Motor neuron (in vitro differentiated cells): ENCODE measurements at regions not wholly inside any gene's neighbourhood (a gene's known extent, or its start where the extent isn't known, plus 50 kb on each side); places are given as distances from the start of the nearest gene placed in this dataset.

Experiments
- ATAC-seq, 8 experiments: fragments of 200-7000 bp; cut with Tn5 transposase; replicated peaks in 6 of 8; 2 replicates each; pipeline ENCODE4 v1.8.0; 2021; ENCODE audit warnings: mild to moderate bottlenecking in 8 of 8, moderate library complexity in 8 of 8
- H3K27ac ChIP-seq, 2 donors: fragments of 250-450 bp; sonication (Bioruptor Pico); 2 replicates each; pipeline ENCODE4 v1.9.0; 2021; ENCODE audit warnings: antibody characterized with exemption in 2 of 2, mild to moderate bottlenecking in 2 of 2, moderate library complexity in 1 of 2
- H3K4me1 ChIP-seq, 2 donors: fragments of 250-450 bp; sonication (Bioruptor Pico); replicated peaks in 1 of 2; 2 replicates each; pipeline ENCODE4 v1.6.1; 2021; ENCODE audit warnings: antibody characterized with exemption in 2 of 2, mild to moderate bottlenecking in 2 of 2, moderate library complexity in 1 of 2
- H3K4me3 ChIP-seq, 5 donors: fragments of 250-450 bp; sonication (Bioruptor Pico); 2 replicates each; pipeline ENCODE4 v1.9.0; 2021; ENCODE audit warnings: antibody characterized with exemption in 5 of 5, mild to moderate bottlenecking in 5 of 5, moderate library complexity in 4 of 5
- WGBS, 10 experiments: fragments of 450-650 bp; shearing (Covaris generic); methylation state at CpG; one replicate each; pipeline ENCODE4 v1.0.0; 2022; 5-methylcytosine and 5-hydroxymethylcytosine counted together
- in situ Hi-C, 9 experiments: fragments of 400-800 bp; cut with MboI; loops; one replicate each; pipeline ENCODE4 v1.15.0; 2021; ENCODE audit warnings: low sequenced_read_pairs in 9 of 9, low pct_unique_long_range_greater_than_20kb in 2 of 9; ENCODE audit not compliant: unreplicated experiment in 9 of 9

DNA sequence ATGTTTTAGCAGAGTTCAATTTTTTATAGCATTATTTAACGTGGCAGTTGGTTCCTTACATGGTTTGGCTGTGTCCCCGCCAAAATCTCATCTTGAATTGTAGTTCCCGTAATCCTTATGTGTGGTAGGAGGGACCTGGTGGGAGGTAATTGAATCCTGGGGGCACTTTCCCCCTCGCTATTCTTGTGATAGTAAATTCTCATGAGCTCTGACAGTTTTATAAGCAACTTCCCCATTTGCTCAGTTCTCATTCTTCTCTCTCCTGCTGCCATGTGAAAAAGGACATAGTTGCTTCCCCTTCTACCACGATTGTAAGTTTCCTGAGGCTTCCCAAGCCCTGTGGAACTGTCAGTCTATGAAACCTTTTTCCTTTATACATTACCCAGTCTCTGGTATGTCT lies 329.5 kb downstream of the GRIA2 start:
- Histone ChIP-seq H3K27ac (no peak overlapping the region), H3K4me3 (no peak overlapping the region), H3K4me1 (no peaks in the 10 kb centered on the region)
- WGBS, 10 experiments: 0 to 80% (median 59%) methylated on average over 1 to 5 of the region's 5 CpGs; no CpG with 5 or more reads in 1 of the 10 experiments
- no peak for ATAC-seq
- in situ Hi-C loops: loop anchor here in 1 of 9 experiments (25.0 kb wide), 1 partner anchor 338 kb away; the partner anchor contains the start of gene GRIA2

DNA sequence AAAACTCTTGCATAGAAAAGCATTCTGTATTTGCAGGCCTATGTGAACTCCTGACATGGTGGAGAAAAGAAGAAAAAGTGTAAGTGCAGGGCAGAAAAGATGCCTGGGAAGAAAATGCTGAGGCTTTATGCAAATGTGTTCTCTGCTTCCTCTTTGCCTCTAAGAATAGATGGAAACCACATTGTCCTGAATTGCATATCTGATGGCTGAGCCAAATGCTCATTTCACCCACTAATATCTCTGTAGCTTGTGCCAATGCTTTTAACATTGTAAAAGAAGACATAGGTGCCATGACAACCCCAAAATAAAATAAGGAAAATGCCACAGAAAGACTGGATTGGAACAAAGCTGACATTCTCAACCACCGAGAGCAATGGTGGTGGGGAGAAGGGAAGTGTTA lies 307.4 kb downstream of the GRIA2 start:
- 75 to 89% methylated on average over 1 of the region's 1 CpG; no CpG with 5 or more reads in 8 of the 10 experiments for WGBS, 10 experiments
- Histone ChIP-seq H3K27ac (no peak overlapping the region), H3K4me1 (no peaks in the 10 kb centered on the region), H3K4me3 (no peak overlapping the region)
- in situ Hi-C loops: no loop called here
- ATAC-seq: peak in 2 of 8 experiments; percentile 58 to 73

DNA sequence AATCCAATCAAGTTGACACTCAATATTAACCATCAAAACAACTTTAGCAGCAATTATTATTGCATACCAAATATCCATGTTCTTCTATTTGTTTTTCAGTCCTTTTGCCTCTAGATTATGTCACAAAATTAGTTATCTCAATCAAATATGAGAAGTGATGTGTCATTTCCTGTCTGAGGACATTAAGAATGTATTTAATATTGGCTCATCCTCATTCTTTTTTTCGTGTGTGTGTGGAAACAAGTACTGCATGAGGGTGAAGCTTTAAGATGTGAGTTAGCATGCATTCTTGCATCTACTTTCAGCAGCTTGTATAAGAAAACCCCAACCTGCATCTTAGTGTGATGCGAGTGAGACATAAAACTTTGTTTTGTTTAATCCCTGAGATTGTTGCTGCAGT lies 301.4 kb downstream of the GRIA2 start:
- Histone ChIP-seq H3K4me1 (no peaks in the 10 kb centered on the region), H3K4me3 (no peak overlapping the region), H3K27ac (no peak overlapping the region)
- ATAC-seq: no peak
- in situ Hi-C loops: no loop called here
- WGBS, 10 experiments: 35 to 100% (median 80%) methylated on average over 1 to 2 of the region's 2 CpGs; no CpG with 5 or more reads in 1 of the 10 experiments

DNA sequence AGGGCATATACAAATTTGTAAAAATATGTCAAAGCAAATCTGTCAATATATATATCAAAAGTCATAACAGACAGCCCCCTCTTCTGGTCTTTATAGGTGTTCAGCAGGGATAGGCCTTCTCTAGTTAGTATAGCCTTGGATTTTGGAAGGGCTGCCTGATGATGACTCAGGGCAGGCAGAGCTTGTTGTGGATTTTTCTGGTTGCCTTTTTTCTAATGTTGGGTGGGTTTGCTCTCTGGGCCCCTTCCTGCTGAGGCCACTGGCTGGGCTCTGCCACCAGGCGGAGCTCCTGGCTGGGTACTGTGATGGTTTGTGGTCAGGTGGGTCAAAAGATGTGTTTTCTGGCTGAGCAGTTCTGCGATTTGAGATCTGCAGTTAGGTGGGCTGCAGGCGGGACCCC lies 294.2 kb downstream of the GRIA2 start:
- no peak overlapping the region for H3K4me3 ChIP-seq
- no peaks in the 10 kb centered on the region for H3K4me1 ChIP-seq
- H3K27ac ChIP-seq: no peak overlapping the region
- no peak for ATAC-seq
- 0 to 92% (median 80%) methylated on average over 1 to 3 of the region's 3 CpGs; no CpG with 5 or more reads in 5 of the 10 experiments for WGBS, 10 experiments
- in situ Hi-C loops: no loop called here

DNA sequence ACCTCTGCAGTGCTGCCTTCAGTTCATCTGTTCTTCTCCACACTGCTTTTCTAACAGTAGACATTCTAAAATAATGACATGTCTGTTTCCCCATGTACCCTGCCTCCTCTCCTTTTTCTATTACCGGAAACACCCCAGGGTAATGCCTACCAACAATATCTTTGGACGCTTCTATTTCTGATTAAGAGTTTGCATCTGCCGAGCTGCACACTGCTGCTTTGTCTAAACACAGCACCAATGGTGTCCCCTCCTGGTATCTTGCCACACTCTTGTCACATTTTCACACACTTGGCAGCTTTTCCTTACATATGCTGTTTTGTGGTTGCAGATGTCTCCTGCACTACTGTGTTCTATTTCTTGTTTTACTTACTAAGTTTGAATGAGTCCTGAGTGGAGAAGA lies 288.8 kb downstream of the GRIA2 start:
- Histone ChIP-seq H3K27ac (no peak overlapping the region), H3K4me3 (no peak overlapping the region), H3K4me1 (no peaks in the 10 kb centered on the region)
- WGBS, 10 experiments: 0 to 89% (median 14%) methylated on average over 1 to 3 of the region's 3 CpGs; no CpG with 5 or more reads in 3 of the 10 experiments
- ATAC-seq: peak in 1 of 8 experiments; percentile 25
- in situ Hi-C loops: no loop called here

DNA sequence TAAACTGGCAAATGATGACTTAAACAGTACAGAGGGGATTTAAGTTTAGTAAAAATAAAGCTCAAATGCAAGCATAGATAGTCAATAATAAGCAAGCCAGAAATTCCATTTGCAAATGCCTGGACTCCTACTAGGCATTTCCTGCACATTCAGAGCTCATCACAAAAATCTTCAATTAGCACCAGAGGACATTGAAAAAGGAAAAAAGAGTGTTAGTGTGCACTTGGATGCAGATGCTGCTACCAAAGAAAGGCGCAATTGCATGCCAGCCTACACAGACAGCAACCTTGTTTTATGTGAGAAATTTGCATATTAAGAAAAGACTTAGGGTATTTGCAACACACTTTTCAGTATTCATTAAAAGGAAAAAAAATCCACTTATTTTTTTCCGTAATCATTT lies 282.1 kb downstream of the GRIA2 start:
- in situ Hi-C loops: no loop called here
- ATAC-seq: no peak
- no peak overlapping the region for H3K4me3 ChIP-seq
- 56 to 100% (median 82%) methylated on average over 1 to 2 of the region's 2 CpGs for WGBS, 10 experiments
- peaks cover 0 to 3% of the 10 kb centered on the region in 2 donors for H3K4me1 ChIP-seq
- H3K27ac ChIP-seq: no peak overlapping the region

DNA sequence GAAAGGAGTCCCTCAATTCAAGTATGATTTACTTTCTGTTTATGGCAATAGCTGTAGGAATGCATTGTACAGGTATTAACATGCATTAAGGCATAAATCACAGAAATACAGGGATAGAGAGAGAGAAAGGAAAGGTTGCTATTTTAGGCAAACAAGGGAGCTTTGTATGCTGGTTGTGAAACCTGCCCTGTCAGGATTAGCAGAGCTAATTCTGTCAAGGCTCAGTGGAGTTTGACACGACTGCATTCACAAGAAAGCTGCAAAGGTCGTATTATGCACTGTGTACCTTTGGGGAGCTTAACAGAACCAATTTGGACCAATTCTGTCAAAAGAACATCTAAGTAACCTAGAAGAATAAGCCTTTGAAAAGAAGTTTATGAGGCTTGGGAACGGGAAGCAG lies 239.3 kb downstream of the GRIA2 start:
- Histone ChIP-seq H3K4me3 (no peak overlapping the region), H3K27ac (no peak overlapping the region), H3K4me1 (peaks cover 0 to 4% of the 10 kb centered on the region in 2 donors)
- ATAC-seq: peak in 1 of 8 experiments; percentile 8
- in situ Hi-C loops: no loop called here
- WGBS, 10 experiments: 14 to 74% (median 52%) methylated on average over 2 to 3 of the region's 3 CpGs

DNA sequence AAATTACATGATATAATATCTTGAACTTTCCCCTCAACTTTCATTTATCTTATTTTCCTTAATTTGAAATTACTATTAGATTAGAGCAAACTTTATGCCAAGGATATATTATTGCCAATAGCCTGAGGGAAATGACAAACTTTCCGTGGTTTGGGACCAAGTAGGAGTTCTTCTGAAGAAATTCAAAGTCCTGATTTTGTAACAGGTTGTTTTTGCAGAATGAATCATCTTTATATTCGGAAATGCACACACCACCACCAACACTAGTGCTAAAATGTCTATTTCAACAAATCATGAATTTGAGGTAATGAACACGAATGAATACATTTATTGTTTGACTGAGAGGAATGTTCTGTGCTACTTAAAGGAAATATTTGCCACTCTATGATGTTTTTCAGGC lies 226.7 kb downstream of the GRIA2 start:
- Histone ChIP-seq H3K27ac (no peak overlapping the region), H3K4me1 (no peaks in the 10 kb centered on the region), H3K4me3 (no peak overlapping the region)
- in situ Hi-C loops: no loop called here
- WGBS, 10 experiments: 0 to 83% (median 65%) methylated on average over 1 to 3 of the region's 3 CpGs
- ATAC-seq: no peak

DNA sequence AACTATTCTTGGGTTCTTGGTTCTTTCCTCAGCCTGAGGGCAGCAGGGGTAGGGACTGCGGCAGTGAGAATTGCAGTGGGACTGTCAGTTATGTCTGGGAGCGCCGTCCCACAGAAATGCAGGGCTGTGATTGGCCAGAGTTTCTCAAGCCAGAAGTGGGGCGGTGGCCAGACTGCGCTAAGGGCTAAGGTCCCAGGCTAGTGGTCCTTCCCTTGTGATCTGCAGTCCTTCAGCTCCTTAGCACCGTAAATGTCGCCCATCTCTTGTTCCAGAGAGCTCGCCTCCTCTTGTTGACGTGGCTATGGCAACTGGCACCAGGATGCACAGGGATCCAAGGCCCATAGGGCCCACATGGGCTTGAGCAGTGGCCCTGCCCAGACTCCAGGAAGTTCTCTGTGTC lies 223.5 kb downstream of the GRIA2 start:
- WGBS, 10 experiments: 80 to 87% (median 86%) methylated on average over 1 to 5 of the region's 9 CpGs; no CpG with 5 or more reads in 7 of the 10 experiments
- Histone ChIP-seq H3K4me1 (no peaks in the 10 kb centered on the region), H3K27ac (no peak overlapping the region), H3K4me3 (no peak overlapping the region)
- in situ Hi-C loops: no loop called here
- no peak for ATAC-seq

DNA sequence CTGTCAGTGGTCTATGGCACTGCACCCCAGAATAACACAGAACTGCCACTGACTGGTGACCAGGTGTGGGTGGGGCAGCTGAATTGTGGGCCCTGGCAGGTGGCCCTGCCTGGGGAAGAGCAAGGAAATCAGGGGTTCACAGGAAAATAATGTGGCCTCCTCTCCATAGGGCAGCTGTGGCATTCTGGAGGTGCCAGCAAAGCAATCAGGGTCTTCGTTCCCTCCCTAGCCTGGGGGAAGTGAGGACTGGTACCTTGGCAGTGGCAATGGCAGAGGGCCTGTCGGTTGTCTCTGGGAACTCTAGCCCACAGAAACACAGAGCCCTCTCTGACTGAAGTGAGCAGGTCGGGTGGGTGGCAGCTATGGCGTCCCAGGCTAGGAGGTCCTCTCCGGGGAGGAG lies 223.0 kb downstream of the GRIA2 start:
- in situ Hi-C loops: no loop called here
- WGBS, 10 experiments: 20 to 100% (median 63%) methylated on average over 1 to 4 of the region's 5 CpGs; no CpG with 5 or more reads in 4 of the 10 experiments

DNA sequence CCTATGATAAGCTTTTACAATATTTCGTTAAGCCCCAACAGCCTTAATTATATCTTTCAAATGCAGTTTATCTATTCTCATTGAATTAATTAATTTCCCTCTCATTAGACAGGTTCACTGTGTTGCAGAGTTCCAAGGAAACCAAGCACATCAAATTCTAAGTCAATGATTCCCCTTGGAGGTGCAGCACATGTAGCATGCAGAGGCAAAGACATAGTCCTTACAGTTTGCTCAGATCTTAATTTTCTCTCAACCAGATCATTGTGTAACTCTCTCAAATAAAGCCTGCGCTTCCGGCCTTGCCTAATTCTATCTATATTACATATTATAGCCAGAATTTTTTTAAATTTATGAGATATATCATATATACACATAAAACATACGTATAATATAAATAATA lies 205.4 kb downstream of the GRIA2 start:
- WGBS, 10 experiments: 48 to 100% (median 88%) methylated on average over 2 to 4 of the region's 4 CpGs
- Histone ChIP-seq H3K4me1 (peaks cover 0 to 5% of the 10 kb centered on the region in 2 donors), H3K27ac (no peak overlapping the region), H3K4me3 (no peak overlapping the region)
- no peak for ATAC-seq
- in situ Hi-C loops: no loop called here

More for the DNA sequence above, 223.0 kb downstream of the GRIA2 start:
- Histone ChIP-seq H3K4me3 (no peak overlapping the region), H3K27ac (no peak overlapping the region), H3K4me1 (no peaks in the 10 kb centered on the region)
- ATAC-seq: no peak

DNA sequence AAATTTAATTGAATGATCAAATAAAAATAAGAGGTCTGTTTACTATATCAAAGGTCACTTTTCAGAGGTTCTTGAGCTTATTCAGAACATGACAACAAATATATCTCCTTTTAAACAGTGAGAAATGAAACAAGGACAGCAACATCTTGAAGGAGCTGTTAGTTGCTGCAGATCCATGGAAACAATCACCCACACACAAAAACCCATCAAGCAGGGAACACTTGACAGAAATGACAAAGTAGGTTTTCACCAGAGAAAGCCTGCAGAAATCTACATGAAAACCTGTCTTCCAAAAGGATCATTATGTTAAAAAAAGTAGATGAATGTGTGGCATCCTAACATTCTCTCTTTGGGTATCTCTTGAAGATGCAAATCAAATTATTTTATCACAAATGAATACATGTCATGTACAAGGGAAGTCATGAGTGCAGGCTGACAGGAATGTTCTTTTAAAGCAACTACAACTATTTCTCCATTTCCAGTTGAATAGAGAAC lies 203.0 kb downstream of the GRIA2 start:
- Histone ChIP-seq H3K27ac (no peak overlapping the region), H3K4me1 (peaks cover 0 to 5% of the 10 kb centered on the region in 2 donors), H3K4me3 (no peak overlapping the region)
- ATAC-seq: peak in 2 of 8 experiments; percentile 27 to 33
- in situ Hi-C loops: no loop called here

DNA sequence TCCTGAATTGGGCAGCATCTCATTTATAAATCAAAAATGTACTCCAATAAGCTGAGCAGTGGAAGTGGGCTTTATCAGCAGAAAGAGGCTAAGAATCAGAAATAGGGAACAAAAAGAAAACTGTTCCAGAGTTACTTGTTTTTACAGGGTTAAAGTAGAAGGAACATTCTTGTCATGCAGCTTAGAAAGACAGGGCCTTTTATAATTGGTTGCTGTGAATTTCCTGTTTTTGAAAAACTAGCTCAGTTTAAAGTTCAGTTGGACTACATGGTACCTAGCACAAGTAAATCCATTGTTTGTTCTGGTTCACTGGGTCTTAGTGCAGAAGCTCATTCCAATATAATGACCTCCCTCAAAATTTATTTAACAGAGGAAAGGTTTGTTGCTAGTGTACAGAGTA lies 200.8 kb downstream of the GRIA2 start:
- peaks cover 0 to 5% of the 10 kb centered on the region in 2 donors for H3K4me1 ChIP-seq
- in situ Hi-C loops: no loop called here
- H3K4me3 ChIP-seq: no peak overlapping the region
- no peak overlapping the region for H3K27ac ChIP-seq
- no peak for ATAC-seq
